Large intestine (tissue), 3 donors: ENCODE measurements at regions not wholly inside any gene's neighbourhood (a gene's known extent, or its start where the extent isn't known, plus 50 kb on each side); places are given as distances from the start of the nearest gene placed in this dataset.

ENCODE experiments used
- DNase-seq, 2 donors: peaks; one replicate each; pipeline versions ENCODE4 v3.0.0 to v3.0.0-alpha.2; 2013
- H3K27ac ChIP-seq: one replicate; pipeline ENCODE4 v1.5.1; 2013; ENCODE audit warnings: low read length
- H3K27me3 ChIP-seq: 2 replicates; pipeline ENCODE4 v1.6.1; 2013; ENCODE audit warnings: low read length; ENCODE audit not compliant: control insufficient read depth, insufficient read depth
- H3K36me3 ChIP-seq: 2 replicates; pipeline ENCODE4 v1.6.1; 2013; ENCODE audit warnings: low read length; ENCODE audit not compliant: control insufficient read depth, insufficient read depth
- H3K4me1 ChIP-seq: one replicate; pipeline ENCODE4 v1.6.1; 2013; ENCODE audit warnings: low read length; ENCODE audit not compliant: control insufficient read depth, insufficient read depth
- H3K4me3 ChIP-seq: one replicate; pipeline ENCODE4 v1.5.1; 2013; ENCODE audit warnings: low read length
- H3K9me3 ChIP-seq: one replicate; pipeline ENCODE4 v1.6.1; 2013; ENCODE audit warnings: mild to moderate bottlenecking, low read depth, low read length, moderate library complexity; ENCODE audit not compliant: control insufficient read depth
- WGBS: methylation state at CpG from one replicate; pipeline ENCODE4 v1.1.5; 2013; ENCODE audit warnings: low lambda C conversion rate; ENCODE audit not compliant: insufficient coverage; 5-methylcytosine and 5-hydroxymethylcytosine counted together

- DNase-seq, result no peak
- Histone ChIP-seq H3K27ac (no peak overlapping the region), H3K27me3 (no peaks in the 10 kb centered on the region), H3K4me1 (no peaks in the 10 kb centered on the region), H3K9me3 (peaks cover 1% of the 10 kb centered on the region), H3K36me3 (no peaks in the 10 kb centered on the region), H3K4me3 (no peak overlapping the region)
Observed at GRCh38 chr2:147681093-147681492, 163.7 kb upstream of the ACVR2A start.

- DNase-seq, result no peak
- 100% methylated on average over 1 of the region's 6 CpGs for WGBS
- Histone ChIP-seq H3K4me1 (no peaks in the 10 kb centered on the region), H3K9me3 (no peaks in the 10 kb centered on the region), H3K36me3 (no peaks in the 10 kb centered on the region), H3K27me3 (no peaks in the 10 kb centered on the region), H3K27ac (no peak overlapping the region), H3K4me3 (no peak overlapping the region)
Observed at GRCh38 chr2:147679955-147680531, 164.8 kb upstream of the ACVR2A start.

DNA sequence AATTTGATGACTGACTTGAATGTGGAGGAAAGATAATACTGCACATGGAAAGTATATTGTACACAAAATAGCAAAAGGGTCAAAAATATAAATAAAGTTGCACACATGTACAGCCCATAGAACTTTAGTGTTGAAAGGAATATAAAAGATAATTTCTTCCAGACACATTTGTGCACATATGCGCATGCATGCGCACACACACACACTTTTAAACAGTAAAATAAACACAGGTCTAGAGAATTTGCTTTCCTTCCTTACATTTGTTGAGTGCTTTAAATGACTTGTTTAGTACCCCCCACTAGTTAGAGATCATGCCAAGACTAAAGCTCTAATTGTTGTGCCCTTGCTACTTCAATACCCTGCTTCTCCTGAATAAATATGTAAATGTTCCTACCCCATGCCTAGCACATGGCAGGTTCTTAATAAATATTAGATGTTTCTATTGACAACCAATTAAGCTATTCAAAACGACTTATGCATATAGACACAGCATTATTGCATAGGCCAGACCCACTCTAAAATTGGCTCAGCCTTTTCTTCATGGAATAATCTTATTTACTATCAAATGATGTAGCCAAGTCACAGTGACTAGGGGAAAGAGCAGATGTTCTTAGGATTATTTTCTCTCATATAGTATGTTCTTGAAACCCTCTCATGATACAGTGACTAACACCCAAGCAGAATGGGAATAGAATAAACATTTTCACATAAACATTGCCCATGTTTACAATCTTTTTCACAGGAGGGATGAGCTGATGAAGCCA is 165.5 kb upstream of the ACVR2A start:
- 83% methylated on average over 3 of the region's 3 CpGs for WGBS
- Histone ChIP-seq H3K4me1 (no peaks in the 10 kb centered on the region), H3K27ac (no peak overlapping the region), H3K4me3 (no peak overlapping the region), H3K36me3 (no peaks in the 10 kb centered on the region), H3K9me3 (no peaks in the 10 kb centered on the region), H3K27me3 (no peaks in the 10 kb centered on the region)
- no peak for DNase-seq

DNA sequence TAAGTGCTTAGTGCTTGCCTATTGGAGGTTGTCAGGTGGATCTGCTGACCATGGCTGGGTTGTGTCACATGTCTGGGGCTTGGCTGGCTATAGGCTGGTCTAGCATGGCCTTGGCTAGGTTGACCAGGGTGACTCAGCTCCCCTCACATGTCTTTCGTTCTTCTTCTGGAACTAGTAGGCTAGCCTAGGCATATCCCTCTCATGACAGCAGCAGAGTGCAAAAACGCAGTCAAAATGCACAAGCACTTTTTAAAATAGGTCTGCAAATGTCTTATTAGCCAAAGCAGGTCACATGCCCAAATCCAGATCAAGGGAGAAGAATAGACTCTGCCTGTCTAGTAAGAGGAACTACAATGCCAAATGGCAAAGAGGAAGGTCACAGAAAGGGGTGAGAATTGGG is 179.7 kb upstream of the ACVR2A start:
- Histone ChIP-seq H3K36me3 (no peaks in the 10 kb centered on the region), H3K27me3 (no peaks in the 10 kb centered on the region), H3K4me3 (no peak overlapping the region), H3K27ac (no peak overlapping the region), H3K9me3 (no peaks in the 10 kb centered on the region), H3K4me1 (no peaks in the 10 kb centered on the region)
- WGBS, result no CpG with 5 or more reads among the region's 2 CpGs
- no peak for DNase-seq

GRCh38 chr2:147663962-147664361 is 180.9 kb upstream of the ACVR2A start:
- DNase-seq, result no peak
- Histone ChIP-seq H3K4me1 (no peaks in the 10 kb centered on the region), H3K9me3 (no peaks in the 10 kb centered on the region), H3K36me3 (no peaks in the 10 kb centered on the region), H3K4me3 (no peak overlapping the region), H3K27me3 (no peaks in the 10 kb centered on the region), H3K27ac (no peak overlapping the region)
- WGBS, result no CpG with 5 or more reads among the region's 2 CpGs

DNA sequence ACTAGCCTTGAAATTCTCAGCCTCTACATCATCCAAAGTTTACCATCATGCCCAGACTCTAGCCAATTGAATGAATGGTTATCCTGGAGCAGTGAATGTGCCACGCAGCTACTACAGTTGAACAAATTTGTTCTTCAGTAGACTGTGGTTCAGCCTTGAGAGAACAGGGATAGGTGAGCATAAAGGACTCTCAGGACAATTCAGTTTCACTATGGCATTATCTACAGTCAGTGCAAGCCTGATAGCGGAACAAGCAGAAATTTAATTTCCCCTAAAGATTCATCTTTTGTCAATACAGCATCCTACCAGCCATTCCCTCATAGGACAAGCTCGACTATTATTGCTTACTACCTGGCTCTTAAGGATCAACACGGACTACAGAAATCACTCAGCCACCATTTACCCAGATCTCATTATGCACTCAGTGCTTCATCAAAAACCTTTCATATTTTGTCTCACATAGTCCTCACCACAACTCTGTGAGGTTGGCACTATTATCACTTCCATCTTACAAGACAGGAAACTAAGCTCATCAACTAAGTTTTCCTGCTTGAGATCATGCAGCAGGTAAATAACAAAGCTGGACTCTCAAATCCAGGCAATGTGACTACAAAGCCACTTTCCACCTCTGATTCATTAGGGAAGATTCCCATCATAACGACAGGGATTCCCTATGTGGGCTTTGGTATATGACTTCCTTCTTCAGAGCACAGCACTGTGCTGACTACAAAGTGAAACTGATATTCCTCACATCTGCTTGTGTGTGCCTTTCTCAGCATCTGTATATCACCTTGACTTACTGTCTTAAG is 181.5 kb upstream of the ACVR2A start:
- Histone ChIP-seq H3K36me3 (no peaks in the 10 kb centered on the region), H3K4me1 (no peaks in the 10 kb centered on the region), H3K9me3 (no peaks in the 10 kb centered on the region), H3K4me3 (no peak overlapping the region), H3K27me3 (no peaks in the 10 kb centered on the region), H3K27ac (no peak overlapping the region)
- DNase-seq, result no peak
- 100% methylated on average over 2 of the region's 5 CpGs for WGBS

DNA sequence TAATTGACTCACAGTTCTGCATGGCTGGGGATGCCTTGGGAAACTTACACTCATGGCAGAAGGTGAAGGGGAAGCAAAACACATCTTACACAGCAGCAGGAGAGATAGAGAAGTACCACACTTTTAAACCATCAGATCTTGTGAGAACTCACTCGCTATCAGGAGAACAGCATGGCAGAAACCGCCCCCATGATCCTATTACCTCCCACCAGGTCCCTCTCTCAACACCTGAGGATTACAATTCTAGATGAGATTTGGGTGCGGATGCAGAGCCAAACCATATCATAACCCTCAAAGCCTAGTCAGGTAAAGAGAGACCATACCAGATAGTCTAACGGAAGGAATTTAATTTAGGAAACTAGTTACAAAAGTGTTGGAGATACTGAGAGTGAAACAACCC is 182.6 kb upstream of the ACVR2A start:
- DNase-seq, result no peak
- 100% methylated on average over 1 of the region's 4 CpGs for WGBS

DNA sequence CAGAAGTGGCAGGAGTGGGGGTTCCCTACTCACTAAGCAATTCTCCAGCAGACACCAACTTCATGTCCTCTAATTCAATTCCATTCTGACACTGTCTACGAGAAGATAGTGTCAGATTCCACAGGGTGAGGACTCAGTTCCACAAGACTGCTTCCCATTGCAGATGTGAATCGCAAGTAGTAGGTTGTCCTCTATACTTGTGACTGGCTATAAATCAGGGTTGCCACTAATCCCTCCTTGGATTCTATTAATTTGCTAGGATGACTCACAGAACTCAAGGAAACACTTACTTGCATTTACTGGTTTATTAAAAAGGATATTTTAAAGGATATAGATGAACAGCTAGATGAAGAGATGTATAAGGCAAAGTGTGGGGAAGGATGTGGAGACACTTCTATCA is 184.1 kb upstream of the ACVR2A start:
- H3K27me3 ChIP-seq, result no peaks in the 10 kb centered on the region
- no peak overlapping the region for H3K4me3 ChIP-seq
- WGBS, result no CpG with 5 or more reads among the region's 2 CpGs
- H3K4me1 ChIP-seq, result no peaks in the 10 kb centered on the region
- no peaks in the 10 kb centered on the region for H3K36me3 ChIP-seq
- H3K9me3 ChIP-seq, result no peaks in the 10 kb centered on the region
- H3K27ac ChIP-seq, result no peak overlapping the region
- DNase-seq, result no peak

More for the DNA sequence above, 182.6 kb upstream of the ACVR2A start:
- no peak overlapping the region for H3K27ac ChIP-seq
- H3K36me3 ChIP-seq, result no peaks in the 10 kb centered on the region
- H3K9me3 ChIP-seq, result no peaks in the 10 kb centered on the region
- H3K4me1 ChIP-seq, result no peaks in the 10 kb centered on the region
- H3K27me3 ChIP-seq, result no peaks in the 10 kb centered on the region
- H3K4me3 ChIP-seq, result no peak overlapping the region

- DNase-seq, result no peak
- Histone ChIP-seq H3K27me3 (no peaks in the 10 kb centered on the region), H3K27ac (no peak overlapping the region), H3K4me3 (no peak overlapping the region), H3K9me3 (no peaks in the 10 kb centered on the region), H3K4me1 (no peaks in the 10 kb centered on the region), H3K36me3 (no peaks in the 10 kb centered on the region)
- 100% methylated on average over 1 of the region's 1 CpG for WGBS
Observed at GRCh38 chr2:147659051-147659450, 185.8 kb upstream of the ACVR2A start.

- 80% methylated on average over 1 of the region's 2 CpGs for WGBS
- Histone ChIP-seq H3K9me3 (no peaks in the 10 kb centered on the region), H3K4me1 (no peaks in the 10 kb centered on the region), H3K27me3 (no peaks in the 10 kb centered on the region), H3K4me3 (no peak overlapping the region), H3K27ac (no peak overlapping the region), H3K36me3 (no peaks in the 10 kb centered on the region)
- no peak for DNase-seq
Observed at GRCh38 chr2:147657086-147658000, 187.5 kb upstream of the ACVR2A start.
